K562 (cell line): ENCODE measurements at regions not wholly inside any gene's neighbourhood (a gene's known extent, or its start where the extent isn't known, plus 50 kb on each side); places are given as distances from the start of the nearest gene placed in this dataset.

ENCODE experiments used
- EP300 ChIP-seq: IDR thresholded peaks from 2 replicates; pipeline ENCODE4 v1.6.1; 2012; ENCODE audit warnings: low read length, improper control_type of control experiment
- FOXA1 ChIP-seq: fragments of 450-650 bp; IDR thresholded peaks from 2 replicates; pipeline ENCODE4 v1.6.1; 2016; ENCODE audit warnings: mild to moderate bottlenecking, borderline replicate concordance
- FOXP1 ChIP-seq: sonication (generic); formaldehyde crosslinking; IDR thresholded peaks from 2 replicates; pipeline ENCODE4 v1.8.0; 2022; ENCODE audit warnings: mild to moderate bottlenecking, missing genetic modification reagents
- NFATC3 ChIP-seq: fragments of 450-650 bp; IDR thresholded peaks from 2 replicates; pipeline ENCODE4 v1.6.1; 2017; ENCODE audit warnings: mild to moderate bottlenecking
- RBM25 ChIP-seq: fragments of 200-400 bp; formaldehyde crosslinking; IDR thresholded peaks from 2 replicates; pipeline ENCODE4 v1.6.1; 2018; ENCODE audit warnings: low read length, low read depth, moderate library complexity; ENCODE audit not compliant: severe bottlenecking
- THAP7 ChIP-seq: fragments of 250-450 bp; sonication (Bioruptor Pico); IDR thresholded peaks from 2 replicates; pipeline ENCODE4 v1.5.0; 2021
- ZFP36 ChIP-seq: fragments of 150-350 bp; IDR thresholded peaks from 2 replicates; pipeline ENCODE4 v1.6.1; 2018; ENCODE audit warnings: low read length, low read depth; ENCODE audit not compliant: partially characterized antibody

- no peak for TF ChIP-seq NFATC3
- TF ChIP-seq EP300 = no peak
- no peak for TF ChIP-seq FOXP1 (CRISPR knock-in tag)
- no peak for TF ChIP-seq THAP7 (CRISPR knock-in tag)
- TF ChIP-seq FOXA1 = no peak
- TF ChIP-seq RBM25 = no peak
- no peak for TF ChIP-seq ZFP36
Observed at GRCh38 chr13:99863789-99864626, 107.6 kb downstream of the ZIC5 start.
